GM19467 (cell line): ENCODE measurements at regions not wholly inside any gene's neighbourhood (a gene's known extent, or its start where the extent isn't known, plus 50 kb on each side); places are given as distances from the start of the nearest gene placed in this dataset.
A peak's percentile ranks its signal among the peaks of the same experiment; 100 is the strongest.
"Not testable (repeated sequence)": the region's sequence is repeated elsewhere in the genome, so short reads cannot be mapped to it uniquely, and the experiment has no call there.

ENCODE experiments used
- ATAC-seq: cut with Tn5 transposase; IDR thresholded peaks from one replicate; pipeline ENCODE4 v1.9.1; 2021; ENCODE audit warnings: mild to moderate bottlenecking, moderate library complexity; ENCODE audit not compliant: unreplicated experiment

- ATAC-seq, result not testable (repeated sequence)
Observed at GRCh38 chr9:61817127-61817705, 627.4 kb downstream of the SPATA31A7 start.

- peak; percentile 88 for ATAC-seq
Observed at GRCh38 chr9:61853624-61854259, 663.9 kb downstream of the SPATA31A7 start.

GRCh38 chr9:61854260-61854640, 664.4 kb downstream of the SPATA31A7 start:
- ATAC-seq, result not testable (repeated sequence)

GRCh38 chr9:61856283-61856682, 666.4 kb downstream of the SPATA31A7 start:
- ATAC-seq, result peak; percentile 68

GRCh38 chr9:61856858-61857453, 667.1 kb downstream of the SPATA31A7 start:
- ATAC-seq, result not testable (repeated sequence)

- ATAC-seq, result not testable (repeated sequence)
Observed at GRCh38 chr9:61857709-61858351, 668.0 kb downstream of the SPATA31A7 start.

GRCh38 chr9:61862431-61862971, 672.7 kb downstream of the SPATA31A7 start:
- ATAC-seq, result not testable (repeated sequence)

GRCh38 chr9:61864463-61864862, 674.6 kb downstream of the SPATA31A7 start:
- ATAC-seq, result not testable (repeated sequence)

- not testable (repeated sequence) for ATAC-seq
Observed at GRCh38 chr9:61868965-61869364, 679.1 kb downstream of the SPATA31A7 start.

- ATAC-seq, result not testable (repeated sequence)
Observed at GRCh38 chr9:61872329-61872728, 682.5 kb downstream of the SPATA31A7 start.
